AG09309 (cell line): ENCODE measurements at regions not wholly inside any gene's neighbourhood (a gene's known extent, or its start where the extent isn't known, plus 50 kb on each side); places are given as distances from the start of the nearest gene placed in this dataset.

Experiments
- DNase-seq: peaks from one replicate; pipeline ENCODE4 v3.0.0-alpha.2; 2010; ENCODE audit warnings: low read depth
- H3K4me3 ChIP-seq: 2 replicates; pipeline ENCODE4 v1.5.1; 2011; ENCODE audit warnings: mild to moderate bottlenecking, low read depth, low read length, moderate library complexity; ENCODE audit not compliant: control insufficient read depth
- TF ChIP-seq, protein P1 (sequence below): IDR thresholded peaks from 2 replicates; pipeline ENCODE4 v1.5.1; 2011; ENCODE audit warnings: mild to moderate bottlenecking, low read depth, low read length, inconsistent platforms; ENCODE audit not compliant: insufficient read depth, control insufficient read depth; ENCODE audit errors: missing control alignments

DNA sequence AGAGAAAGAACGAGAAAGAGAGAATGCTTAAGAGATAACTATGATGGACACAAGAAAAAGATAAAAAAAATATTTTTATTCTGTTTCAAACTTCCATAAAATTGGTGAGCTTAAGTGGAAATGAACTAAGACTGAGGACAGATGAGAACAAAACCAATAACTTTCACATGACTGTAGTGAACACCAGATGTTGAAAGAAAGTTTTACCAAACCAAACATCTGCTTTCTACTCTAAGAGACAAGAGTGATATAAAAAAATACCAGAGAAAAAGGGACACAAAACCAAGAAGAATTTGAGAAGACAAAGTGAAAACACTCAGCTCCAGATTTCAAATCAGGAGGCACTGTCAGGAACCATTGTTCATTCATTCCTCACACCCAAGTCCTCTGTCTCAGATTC is 147.9 kb downstream of the IMPG2 start:
- DNase-seq, result no peak
- TF ChIP-seq, protein P1, sequence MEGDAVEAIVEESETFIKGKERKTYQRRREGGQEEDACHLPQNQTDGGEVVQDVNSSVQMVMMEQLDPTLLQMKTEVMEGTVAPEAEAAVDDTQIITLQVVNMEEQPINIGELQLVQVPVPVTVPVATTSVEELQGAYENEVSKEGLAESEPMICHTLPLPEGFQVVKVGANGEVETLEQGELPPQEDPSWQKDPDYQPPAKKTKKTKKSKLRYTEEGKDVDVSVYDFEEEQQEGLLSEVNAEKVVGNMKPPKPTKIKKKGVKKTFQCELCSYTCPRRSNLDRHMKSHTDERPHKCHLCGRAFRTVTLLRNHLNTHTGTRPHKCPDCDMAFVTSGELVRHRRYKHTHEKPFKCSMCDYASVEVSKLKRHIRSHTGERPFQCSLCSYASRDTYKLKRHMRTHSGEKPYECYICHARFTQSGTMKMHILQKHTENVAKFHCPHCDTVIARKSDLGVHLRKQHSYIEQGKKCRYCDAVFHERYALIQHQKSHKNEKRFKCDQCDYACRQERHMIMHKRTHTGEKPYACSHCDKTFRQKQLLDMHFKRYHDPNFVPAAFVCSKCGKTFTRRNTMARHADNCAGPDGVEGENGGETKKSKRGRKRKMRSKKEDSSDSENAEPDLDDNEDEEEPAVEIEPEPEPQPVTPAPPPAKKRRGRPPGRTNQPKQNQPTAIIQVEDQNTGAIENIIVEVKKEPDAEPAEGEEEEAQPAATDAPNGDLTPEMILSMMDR, result no peak
- H3K4me3 ChIP-seq, result no peak overlapping the region

DNA sequence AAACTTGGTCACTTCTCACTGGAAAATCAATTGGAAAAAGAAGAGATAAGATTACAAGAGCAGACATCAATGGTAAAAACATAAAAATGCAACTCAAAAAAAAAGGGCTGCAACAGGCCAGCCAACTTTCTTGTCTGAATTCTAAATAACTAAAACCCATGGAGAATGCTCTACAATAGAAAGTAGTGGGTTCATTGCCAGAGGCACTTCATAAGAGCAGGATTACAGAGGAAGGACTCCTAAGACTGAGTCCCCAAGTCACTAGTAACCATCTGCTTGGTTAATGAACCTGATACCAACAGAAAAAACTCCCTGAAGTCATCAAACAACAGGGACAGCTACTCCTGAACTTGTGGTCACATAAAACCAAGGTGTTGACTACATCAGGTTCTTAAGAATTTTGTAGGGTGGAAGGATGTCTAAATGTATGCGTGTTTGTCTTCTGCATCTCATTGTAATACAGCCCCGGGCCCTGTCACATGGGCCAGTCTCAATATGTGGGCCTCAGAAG is 148.6 kb downstream of the IMPG2 start:
- no peak for DNase-seq
- H3K4me3 ChIP-seq, result no peak overlapping the region
- TF ChIP-seq, protein P1, result no peak

DNA sequence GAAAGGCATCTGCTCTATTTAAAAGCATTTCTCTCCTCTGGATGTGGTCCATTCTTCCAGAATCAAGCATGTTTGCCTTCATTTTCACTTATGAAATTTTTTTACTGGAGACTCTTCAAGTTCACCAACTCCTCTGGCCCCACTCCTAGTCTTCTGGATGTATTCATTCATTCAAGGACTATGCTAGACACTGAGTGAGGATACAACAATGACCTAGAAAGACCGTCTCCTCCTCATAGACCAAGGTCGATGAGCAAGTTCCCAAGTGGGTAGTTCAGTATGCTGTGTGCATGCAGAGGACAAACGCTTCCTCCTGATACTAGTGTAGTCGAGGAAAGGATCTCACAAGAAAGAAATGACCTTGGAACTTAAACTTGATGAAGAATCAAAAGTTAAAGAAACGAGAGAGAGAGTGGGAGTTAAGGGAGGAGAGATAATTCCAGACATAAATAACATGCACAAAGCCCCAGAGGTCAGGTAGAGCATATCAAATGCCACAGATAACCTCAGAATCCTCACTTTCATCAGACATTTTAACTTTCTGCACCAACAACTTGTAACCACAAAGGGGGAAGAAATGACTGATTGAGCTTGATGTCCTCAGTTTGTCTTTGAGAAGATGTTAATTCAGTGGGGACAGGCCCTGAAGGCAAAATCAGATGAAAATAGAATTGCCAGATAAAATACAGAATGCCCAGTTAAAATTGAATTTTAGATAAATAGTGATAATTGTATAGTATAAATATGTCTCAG is 149.4 kb downstream of the IMPG2 start:
- H3K4me3 ChIP-seq, result no peak overlapping the region
- TF ChIP-seq, protein P1, result no peak
- DNase-seq, result no peak

DNA sequence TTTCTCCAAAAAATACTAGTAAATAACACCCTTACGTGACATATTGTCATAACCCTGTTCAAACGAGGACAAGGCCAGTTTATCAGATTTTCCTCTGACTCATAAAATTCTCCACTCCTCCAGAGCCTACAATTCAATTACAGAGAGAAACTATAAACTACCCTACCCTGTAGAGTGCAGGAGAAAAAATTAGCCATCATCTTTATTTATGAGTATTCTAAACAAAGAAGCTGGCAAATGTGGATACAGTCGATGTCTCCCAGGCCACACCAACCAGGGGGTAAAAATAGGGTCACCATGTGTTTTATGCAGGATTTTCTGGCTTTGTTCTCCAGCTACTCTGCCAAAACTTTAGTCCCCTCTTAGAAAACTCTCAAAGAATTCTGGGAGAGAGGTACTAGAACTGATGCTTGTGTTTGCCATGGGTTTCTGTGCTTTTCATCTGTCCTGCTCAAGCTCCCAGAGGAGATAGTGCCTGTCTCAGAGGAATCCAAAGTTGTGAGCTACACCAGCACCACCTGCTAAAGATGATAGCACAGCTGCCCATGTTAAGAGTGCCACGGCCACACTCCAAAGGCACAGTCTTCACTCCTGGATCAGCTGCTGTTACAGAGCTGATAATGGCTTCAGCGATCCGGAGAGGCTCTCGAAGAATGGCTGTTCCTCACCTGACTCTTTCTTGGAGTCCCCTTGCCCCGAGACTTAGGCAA is 150.2 kb downstream of the IMPG2 start:
- no peak for DNase-seq
- no peak overlapping the region for H3K4me3 ChIP-seq
- TF ChIP-seq, protein P1, result no peak

- no peak overlapping the region for H3K4me3 ChIP-seq
- no peak for DNase-seq
- TF ChIP-seq, protein P1, result no peak
Measured at GRCh38 chr3:101169516-101169915, 150.9 kb downstream of the IMPG2 start.

- no peak overlapping the region for H3K4me3 ChIP-seq
- no peak for DNase-seq
- TF ChIP-seq, protein P1, result no peak
Measured at GRCh38 chr3:101167376-101167775, 153.0 kb downstream of the IMPG2 start.
